ENCODE measurements at regions not wholly inside any gene's neighbourhood (a gene's known extent, or its start where the extent isn't known, plus 50 kb on each side); places are given as distances from the start of the nearest gene placed in this dataset.
"Not testable (repeated sequence)": the region's sequence is repeated elsewhere in the genome, so short reads cannot be mapped to it uniquely, and the experiment has no call there.

DNA sequence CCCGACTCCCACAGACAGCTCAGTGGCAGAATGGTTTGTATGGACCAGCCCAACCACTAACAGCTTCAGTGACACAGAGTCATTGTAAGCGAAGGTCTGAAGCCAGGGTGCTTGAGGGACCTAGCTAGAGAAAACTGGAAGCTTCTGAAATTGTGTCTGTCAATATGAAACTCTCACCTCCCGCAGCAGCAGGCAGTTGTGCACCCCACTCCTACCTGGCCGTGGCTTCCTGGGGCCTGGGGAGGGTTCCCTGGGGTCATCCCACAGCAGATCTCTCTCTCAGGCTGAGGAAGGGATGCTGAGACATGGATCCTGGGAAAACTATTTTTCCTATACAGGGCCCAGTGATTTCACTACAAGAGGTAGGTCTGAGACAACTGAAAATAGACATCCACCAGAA lies 229.5 kb downstream of the TFCP2L1 start:
- no peak for DNase-seq (ENCODE audit: low read depth, low spot score)
- H3K27ac ChIP-seq = no peak overlapping the region

DNA sequence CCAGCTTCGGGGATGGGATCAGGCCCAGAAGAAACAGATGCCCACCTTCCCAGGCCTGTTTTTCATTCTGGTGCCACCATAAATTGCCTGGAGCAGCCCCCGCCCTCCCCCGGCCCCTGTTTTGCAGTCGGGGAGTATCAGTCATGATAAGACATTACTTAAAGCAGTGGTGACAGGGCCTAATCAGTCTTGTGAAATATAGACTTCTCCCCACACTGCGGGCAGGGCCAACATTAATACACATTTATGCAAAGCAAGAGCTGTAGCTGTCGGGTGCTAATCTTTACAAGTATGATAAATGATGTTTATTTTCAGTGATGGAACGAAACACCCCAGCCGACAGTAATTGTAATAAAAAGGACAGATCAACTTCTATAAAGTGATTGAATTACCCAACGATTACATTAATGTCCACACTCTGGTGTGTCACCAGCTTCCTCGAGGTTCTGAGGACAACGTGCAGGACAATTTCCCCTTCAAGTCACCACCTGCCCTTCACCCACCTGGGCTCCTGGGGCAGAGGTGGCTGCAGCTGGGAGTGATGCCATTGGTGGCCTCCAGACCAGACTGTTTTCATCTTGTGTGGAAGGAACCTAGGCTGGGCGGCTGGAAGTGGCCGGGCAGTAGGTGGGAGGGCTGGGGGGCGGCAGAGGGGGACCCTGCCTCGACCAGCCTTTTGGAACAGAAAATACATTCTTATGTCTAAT lies 226.0 kb downstream of the TFCP2L1 start:
- no peak for DNase-seq (ENCODE audit: low read depth, low spot score)

DNA sequence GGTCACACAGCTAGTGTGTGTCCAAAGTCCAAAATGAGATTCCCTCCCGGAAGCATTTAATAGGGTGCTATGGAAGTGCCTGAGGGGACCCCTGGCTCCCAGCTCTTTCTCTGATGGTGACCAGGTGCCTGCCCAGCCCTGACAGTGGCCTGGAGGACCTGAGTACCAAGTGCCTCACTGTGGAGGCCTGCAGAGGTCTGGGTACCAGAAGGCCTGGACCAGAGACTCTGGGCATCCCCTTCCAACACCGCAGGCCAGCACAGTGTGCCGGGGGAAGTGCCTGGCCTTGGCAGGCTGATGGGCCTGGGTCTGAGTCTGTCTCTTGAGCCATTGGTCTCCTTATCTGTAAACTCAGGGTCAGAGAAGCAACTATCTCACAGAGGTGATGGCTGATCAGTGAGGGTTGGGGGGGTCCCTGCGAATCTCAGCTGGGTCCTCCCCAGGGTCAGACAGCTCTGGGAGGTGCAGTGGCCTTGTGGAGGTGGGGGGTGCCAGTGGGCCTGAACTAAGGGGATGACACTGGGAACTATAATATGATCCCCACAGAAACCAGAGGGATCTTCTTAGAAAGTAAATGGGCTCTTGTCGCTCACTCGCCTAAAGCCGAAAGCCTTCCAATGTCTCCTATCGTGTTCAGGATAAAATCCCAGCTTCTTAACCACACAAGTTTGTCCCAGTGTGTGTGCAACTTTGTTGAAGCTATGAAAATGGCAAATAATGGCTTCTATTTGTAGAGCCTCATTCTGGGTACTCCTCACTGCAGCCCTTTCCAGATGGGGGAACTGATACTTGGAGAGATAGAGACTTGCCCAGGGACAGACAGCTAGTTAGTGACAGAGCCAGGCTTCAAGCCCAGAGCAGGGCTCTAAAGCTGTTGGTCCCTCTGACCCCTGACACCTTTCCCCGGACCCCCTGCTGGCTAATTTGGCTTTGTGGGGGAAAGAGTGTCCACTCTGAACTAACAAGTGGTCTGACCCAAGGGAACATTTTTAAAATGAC lies 225.1 kb downstream of the TFCP2L1 start:
- no peak for DNase-seq (ENCODE audit: low read depth, low spot score)
- H3K27ac ChIP-seq = no peak overlapping the region

More for the DNA sequence above, 226.0 kb downstream of the TFCP2L1 start:
- H3K27ac ChIP-seq = no peak overlapping the region

GRCh38 chr2:121061633-121062032 lies 223.4 kb downstream of the TFCP2L1 start:
- DNase-seq (ENCODE audit: low read depth, low spot score) = no peak
- no peak overlapping the region for H3K27ac ChIP-seq

DNA sequence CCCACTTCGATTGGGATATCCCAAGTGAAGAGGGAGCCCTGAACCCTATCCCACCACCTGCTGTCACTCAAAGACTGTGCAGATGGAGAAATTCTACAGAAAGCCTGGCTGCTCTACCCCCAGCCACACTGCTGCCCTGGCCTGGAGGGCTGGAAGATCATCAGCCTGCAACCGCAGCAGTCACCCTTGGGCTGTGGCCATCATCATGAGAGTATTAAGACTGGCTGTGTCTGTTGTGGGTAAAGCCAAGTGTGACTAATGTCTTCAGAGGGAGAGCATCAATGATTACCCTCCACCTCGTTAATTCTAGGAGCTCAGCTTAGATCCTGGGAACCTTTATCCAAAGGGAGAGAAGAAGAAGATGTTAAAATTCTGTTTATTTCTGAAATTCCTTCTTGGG lies 221.5 kb downstream of the TFCP2L1 start:
- no peak overlapping the region for H3K27ac ChIP-seq
- no peak for DNase-seq (ENCODE audit: low read depth, low spot score)

DNA sequence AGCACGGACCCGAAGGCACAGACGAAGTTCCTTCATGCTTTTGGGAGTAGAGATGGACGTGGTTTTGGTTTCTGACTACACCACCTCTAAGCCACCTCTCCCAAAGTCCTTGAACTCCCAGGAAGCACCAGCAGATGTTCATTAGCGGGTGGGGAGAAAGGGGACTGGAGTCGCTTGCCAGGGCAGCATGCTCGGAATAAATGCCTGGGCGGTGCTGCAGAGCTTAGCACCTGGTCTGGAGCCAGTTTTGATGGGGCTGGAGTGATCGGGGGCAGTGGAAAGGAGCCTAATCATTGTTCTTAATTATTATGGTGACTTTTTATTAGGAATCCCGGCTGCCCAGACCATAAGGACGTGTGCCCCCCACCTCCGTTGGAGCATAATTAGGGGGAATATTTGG lies 220.8 kb downstream of the TFCP2L1 start:
- no peak overlapping the region for H3K27ac ChIP-seq
- no peak for DNase-seq (ENCODE audit: low read depth, low spot score)

DNA sequence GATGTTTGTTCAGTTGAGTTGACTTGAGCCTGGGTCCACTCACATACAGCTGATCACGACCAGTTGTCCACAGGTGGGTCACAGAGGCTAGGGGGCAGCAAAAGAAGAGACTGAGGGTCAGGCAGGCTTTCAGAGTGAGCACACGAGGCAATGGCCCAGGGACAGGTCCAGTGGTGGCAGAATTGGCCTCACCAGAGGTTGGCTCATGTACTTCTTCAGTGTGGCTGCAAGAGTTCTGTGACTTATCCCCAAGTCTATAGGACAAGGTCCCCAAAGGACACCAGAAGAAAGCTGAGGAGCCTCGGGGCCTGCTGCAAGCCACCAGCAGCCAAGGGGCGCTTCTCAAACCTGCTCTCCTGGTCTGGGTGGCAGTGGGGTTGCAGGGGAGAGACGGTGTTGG lies 219.8 kb downstream of the TFCP2L1 start:
- DNase-seq (ENCODE audit: low read depth, low spot score) = no peak
- H3K27ac ChIP-seq = no peak overlapping the region

DNA sequence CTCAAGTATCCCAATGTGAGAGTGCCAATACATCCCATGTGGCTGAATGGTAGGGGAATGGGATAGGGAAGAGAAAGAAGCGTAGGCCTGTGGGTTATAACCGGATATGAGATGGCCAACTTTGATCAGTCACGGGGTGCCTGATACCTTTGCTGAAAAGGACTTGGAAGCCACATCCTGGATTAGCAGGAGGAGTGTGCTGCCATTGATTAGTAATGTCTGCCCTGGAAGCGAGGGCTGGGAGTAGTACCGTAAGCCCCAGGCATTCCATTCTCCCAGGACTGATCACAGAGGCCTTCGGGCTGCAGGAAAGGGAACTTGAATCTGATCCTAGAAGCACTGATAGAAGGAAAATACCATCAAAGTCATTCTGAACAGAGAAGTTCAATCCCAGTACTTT lies 218.5 kb downstream of the TFCP2L1 start:
- no peak overlapping the region for H3K27ac ChIP-seq
- DNase-seq (ENCODE audit: low read depth, low spot score) = no peak

DNA sequence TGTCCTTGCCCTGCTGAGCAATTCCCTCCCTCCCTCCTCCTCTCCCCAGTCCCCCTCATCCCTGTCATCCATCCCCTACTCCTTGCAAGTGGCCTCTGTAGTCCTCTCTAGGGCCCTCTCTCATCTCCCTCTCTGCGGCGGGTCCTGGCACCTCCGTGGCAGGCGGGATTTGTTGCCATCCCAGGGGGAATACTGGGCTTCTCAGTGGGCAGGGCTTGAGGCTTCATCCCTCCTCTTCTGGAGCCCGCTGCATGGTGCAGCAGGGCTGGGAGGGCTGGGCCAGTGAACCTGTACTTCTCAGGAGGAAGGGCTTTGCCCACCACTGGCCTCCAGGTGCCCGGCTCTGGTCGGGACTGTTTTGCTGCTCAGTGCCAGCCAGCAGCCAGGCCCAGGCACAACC lies 216.2 kb downstream of the TFCP2L1 start:
- H3K27ac ChIP-seq = no peak overlapping the region
- no peak for DNase-seq (ENCODE audit: low read depth, low spot score)

- no peak for DNase-seq (ENCODE audit: low read depth, low spot score)
- no peak overlapping the region for H3K27ac ChIP-seq
Measured at GRCh38 chr2:121069434-121069969, 215.5 kb downstream of the TFCP2L1 start.

DNA sequence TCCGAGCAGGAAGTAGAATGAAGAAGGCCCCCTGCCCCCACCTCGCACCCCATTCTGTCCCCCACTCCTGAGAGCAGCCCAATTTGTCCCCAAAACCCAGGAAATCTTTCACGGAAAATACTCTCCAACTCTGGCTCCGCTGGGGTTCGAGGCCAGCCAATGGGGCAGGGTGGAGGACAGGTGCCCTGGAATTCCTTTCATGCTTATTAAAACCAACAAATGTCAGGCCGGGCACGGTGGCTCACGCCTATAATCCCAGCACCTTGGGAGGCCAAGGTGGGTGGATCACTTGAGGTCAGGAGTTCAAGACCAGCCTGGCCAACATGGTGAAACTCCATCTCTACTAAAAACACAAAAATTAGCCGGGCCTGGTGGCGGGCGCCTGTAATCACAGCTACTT lies 214.9 kb downstream of the TFCP2L1 start:
- DNase-seq (ENCODE audit: low read depth, low spot score); H3K27ac ChIP-seq: not testable (repeated sequence)

DNA sequence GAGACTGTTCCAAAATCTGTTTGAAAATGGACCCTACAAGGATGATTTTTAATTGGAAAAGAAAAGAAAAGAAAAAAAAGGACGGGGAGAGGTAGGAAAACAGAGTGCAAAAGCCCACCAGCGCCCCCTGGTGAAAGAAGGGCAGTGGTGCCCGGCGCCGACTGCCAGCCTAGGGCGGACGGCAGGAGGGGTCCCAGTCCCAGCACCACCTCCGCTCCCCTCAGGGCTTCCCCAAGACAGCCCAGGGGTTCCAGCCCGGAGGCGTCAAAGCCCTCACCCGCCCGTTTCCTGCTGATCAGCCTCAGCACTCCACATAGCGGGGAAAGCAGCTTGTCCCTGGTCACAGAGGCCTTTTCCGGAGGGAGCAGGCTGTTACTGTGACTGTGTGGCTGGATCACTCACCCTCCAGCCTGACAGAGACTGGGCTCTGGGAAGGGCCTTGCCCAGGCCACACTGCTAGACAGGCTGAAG lies 213.9 kb downstream of the TFCP2L1 start:
- H3K27ac ChIP-seq = no peak overlapping the region
- DNase-seq (ENCODE audit: low read depth, low spot score) = no peak

- no peak for DNase-seq (ENCODE audit: low read depth, low spot score)
Measured at GRCh38 chr2:121072784-121073183, 212.2 kb downstream of the TFCP2L1 start.

DNA sequence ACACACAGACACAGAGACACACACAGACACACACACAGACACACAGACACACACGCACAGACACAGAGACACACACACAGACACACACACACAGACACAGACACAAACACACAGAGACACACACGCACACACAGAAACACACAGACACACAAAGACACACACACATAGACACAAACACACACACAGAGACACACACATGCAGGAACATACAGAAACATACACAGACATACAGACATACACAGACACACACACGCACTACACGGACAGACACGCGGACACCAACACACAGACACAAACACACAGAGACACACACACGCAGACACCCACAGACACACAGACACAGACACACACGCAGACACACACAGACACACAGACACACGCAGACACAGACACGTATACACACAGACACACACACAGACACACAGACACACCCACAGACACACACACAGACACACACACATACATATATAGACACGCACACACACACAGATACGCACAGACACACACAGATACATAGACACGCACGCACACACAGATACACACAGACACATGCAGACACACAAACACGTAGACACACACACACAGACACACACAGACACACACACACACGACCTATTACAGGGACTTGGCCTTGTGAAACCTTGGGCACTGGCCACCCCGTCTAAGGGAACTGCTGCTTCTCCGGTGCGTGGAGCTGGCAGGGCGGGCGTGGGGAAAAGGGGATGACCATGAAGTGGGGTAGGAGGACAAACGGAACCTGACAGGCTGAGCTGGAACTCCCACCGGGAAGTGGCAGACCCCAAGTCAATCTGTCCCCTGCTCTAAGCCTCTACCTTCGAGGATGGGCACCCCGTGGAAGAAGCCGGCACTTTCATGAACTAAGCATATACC lies 211.4 kb downstream of the TFCP2L1 start:
- no peak overlapping the region for H3K27ac ChIP-seq
- DNase-seq (ENCODE audit: low read depth, low spot score) = no peak

More at GRCh38 chr2:121072784-121073183, 212.2 kb downstream of the TFCP2L1 start:
- H3K27ac ChIP-seq = no peak overlapping the region

GRCh38 chr2:121074293-121074932 lies 210.6 kb downstream of the TFCP2L1 start:
- no peak overlapping the region for H3K27ac ChIP-seq
- peak; percentile 8 for DNase-seq (ENCODE audit: low read depth, low spot score)

GRCh38 chr2:121075006-121075551 lies 209.9 kb downstream of the TFCP2L1 start:
- H3K27ac ChIP-seq = no peak overlapping the region
- DNase-seq (ENCODE audit: low read depth, low spot score) = peak; percentile 91

- DNase-seq (ENCODE audit: low read depth, low spot score) = no peak
- no peak overlapping the region for H3K27ac ChIP-seq
Measured at GRCh38 chr2:121075641-121076497, 209.1 kb downstream of the TFCP2L1 start.

- DNase-seq (ENCODE audit: low read depth, low spot score) = no peak
Measured at GRCh38 chr2:121076498-121076820, 208.5 kb downstream of the TFCP2L1 start.

More at GRCh38 chr2:121076498-121076820, 208.5 kb downstream of the TFCP2L1 start:
- H3K27ac ChIP-seq = no peak overlapping the region
